NCI-H524 treated with DMSO at 0.1 percent for 48 hours (cell line): ENCODE measurements at regions not wholly inside any gene's neighbourhood (a gene's known extent, or its start where the extent isn't known, plus 50 kb on each side); places are given as distances from the start of the nearest gene placed in this dataset.

ENCODE experiments used
- DNase-seq: peaks from one replicate; lab custom pipeline; 2025; lab: John Stamatoyannopoulos, UW

GRCh38 chr1:228990906-228991569 is 255.8 kb downstream of the RHOU start:
- DNase-seq = no peak

DNA sequence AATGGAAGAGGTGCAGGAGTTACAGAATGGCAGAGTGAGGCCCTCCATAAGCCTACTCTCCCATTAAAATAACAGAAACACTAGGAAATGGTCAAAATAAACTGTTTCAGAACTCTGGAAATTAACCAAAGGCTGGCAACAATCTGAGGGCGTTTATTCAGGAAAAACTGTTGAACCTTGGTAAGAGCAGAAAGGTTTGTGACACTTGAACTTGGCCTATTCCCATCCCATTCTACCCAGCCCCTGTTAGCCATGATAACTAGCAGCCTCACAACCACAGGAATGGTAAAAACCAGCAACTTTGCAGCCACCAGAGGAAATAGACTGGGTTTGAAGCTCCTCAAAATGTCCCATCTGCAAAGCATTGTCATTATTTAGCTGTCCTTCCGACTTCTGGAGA is 256.8 kb downstream of the RHOU start:
- no peak for DNase-seq

GRCh38 chr1:228992907-228993535 is 257.7 kb downstream of the RHOU start:
- DNase-seq = no peak

- no peak for DNase-seq
Measured at GRCh38 chr1:228994676-228995594, 259.7 kb downstream of the RHOU start.

DNA sequence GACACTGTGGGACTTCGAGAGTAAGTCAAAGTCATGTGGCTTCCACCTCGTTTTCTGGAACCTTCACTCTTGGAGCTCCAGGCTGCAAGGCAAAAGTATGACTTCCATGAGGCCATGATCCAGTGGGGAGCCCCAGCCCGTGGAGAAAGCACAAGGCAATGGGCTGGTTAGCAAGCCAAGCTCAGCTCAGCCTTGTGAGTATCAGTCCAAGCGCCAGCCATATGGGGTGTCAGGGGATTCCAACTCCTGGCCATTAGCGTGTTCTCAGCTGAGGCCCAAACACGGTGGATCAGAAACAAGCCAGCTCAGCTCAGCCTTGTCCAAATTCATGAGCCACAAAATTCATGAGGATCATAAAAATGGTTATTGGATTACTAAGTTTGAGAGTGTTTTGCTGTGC is 261.0 kb downstream of the RHOU start:
- DNase-seq = no peak

DNA sequence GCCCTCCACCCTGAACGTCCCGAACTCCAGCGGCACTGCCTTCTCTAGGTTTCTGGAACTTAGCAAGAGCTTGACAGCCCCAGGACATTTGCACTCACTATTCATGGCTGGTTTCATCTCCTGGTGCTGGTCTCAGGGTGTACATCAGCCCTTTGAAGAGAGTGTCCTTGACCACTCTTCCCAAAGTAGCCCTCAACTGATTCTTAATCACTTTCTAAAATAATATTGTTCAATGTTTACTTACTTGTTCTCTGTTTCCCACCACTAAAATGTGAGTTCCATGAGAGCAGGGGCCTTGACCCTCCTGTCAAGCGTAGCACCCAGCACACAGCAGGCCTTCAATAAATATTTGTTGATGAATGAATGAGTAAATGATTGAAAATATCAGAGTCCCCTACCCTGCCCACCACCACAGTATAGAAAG is 262.5 kb downstream of the RHOU start:
- no peak for DNase-seq

- DNase-seq = no peak
Measured at GRCh38 chr1:228998179-228998578, 262.9 kb downstream of the RHOU start.

- DNase-seq = no peak
Measured at GRCh38 chr1:228999446-229000170, 264.3 kb downstream of the RHOU start.

DNA sequence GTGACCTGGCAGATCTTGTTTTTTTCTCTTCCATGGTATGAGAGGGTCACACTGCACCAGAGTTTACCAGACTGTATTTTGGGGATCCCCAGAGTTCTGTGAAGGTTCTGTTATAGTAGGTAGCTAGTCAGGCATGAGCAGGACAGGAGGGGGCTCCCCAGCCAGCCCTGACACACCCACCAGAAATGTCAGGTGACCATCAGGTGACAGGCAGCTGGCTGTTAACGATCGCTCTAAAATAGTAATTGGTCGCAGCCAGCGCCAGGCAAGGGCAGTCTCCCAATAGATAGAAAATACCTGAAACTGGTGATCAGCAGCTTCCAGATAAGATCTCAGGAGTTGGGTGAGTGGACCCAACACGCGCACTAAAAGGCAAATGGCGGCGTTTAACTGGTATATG is 264.9 kb downstream of the RHOU start:
- DNase-seq = no peak

DNA sequence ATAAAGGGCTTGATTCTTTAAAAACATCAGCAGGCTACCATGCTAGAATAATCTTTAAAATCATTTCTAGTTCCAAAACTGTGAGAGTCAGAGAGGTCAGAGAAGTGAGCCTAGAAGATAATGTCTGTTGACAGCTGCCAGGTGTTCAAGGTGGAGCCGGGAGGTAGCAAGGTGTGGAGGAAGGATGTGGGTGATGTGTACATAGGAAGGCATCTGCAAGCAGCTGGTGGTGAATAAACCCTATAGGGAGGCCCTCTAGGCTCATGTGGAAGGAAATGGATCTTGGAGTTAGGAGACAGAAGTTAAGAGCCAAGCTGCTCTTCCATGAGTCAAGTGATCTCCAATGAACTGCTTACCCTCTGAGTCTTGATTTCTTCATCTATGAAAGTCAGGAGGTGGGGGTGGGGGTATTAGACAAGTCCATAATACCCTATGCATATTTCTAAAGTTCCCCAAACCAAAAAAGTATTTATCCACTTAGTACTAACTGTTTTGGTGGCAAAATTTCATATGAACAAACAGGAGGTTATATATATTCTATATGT is 266.3 kb downstream of the RHOU start:
- DNase-seq = no peak

GRCh38 chr1:229002037-229002436 is 266.8 kb downstream of the RHOU start:
- no peak for DNase-seq

DNA sequence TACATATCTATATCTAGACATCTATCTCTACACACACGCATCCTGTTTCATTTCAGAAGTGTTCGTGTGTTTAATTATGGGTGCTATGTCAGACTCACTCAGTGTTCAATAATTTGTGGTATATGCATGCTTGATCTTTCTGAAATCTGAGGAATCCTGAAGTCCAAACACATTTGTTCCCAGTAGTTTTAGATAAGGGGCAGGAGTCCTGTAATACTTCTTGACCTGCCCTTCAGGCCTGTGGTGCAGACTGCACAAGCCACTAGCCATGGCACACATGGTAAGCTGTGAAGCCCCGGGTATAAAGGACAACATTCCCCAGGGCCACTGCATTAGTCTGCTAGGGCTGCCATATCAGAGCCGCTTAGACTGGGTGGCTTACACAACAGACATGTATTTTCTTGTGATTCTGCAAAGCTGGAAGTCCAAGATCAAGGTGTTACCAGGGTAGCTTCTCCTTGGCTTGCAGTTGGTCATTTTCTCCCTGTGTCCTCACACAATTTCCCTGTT is 267.2 kb downstream of the RHOU start:
- DNase-seq = no peak

GRCh38 chr1:229003233-229004031 is 267.5 kb upstream of the RAB4A start:
- no peak for DNase-seq

DNA sequence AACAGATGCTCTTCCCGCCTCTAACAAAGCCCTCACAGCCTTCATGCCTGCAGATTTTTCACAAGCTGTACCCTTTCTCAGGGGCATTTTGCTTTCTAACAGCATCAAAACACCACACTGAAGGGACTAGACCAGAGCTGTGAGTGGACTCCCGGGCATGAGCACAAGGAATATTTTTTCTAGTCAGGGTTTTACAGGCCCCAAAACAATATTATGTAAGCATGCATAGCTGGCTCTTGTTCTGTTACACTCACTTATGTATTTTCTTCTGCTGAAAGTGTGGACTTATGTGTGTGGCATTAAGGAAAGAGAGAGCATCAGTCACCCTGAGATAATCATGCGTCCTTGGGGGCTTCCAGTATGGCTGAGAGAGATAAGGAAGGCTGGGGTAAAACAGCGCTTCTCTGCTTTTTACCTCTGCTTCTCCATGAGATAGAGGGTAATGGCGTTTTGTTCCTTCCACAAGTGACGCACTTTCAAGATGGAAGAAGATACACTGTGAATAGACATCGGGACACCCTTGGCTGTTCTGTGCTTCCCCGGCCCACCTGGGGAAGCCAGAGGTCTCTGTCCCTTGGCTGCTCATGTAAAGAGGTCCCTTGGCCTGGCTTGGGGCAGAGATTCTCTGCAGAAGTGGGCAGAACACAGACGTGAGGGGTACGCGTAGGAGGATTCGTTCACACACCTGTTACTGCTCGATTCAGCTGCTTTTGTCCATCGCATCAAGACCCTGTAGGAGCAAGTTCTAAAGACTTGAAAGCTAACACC is 266.7 kb upstream of the RAB4A start:
- DNase-seq = no peak

GRCh38 chr1:229005097-229005496 is 265.8 kb upstream of the RAB4A start:
- no peak for DNase-seq

DNA sequence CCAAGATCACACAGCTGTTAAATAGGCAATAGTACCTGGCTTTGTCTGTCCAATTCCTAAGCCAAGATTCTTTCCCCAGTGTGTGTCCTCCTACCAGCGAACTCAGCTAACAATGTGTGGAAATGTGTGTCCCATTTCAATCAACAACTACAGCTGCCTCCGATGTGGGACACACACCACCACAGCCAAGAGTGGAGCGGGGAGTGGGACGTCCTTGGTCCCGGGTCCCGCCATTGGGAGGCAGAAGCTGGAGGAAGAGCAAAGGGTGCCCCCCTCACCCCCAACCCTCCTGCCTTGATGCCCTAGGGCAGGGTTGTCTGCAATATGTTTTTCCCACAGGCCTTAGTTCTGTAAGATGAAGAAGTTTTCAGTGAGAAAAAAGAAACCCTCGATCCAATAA is 265.4 kb upstream of the RAB4A start:
- no peak for DNase-seq

GRCh38 chr1:229006121-229006870 is 264.6 kb upstream of the RAB4A start:
- DNase-seq = no peak

GRCh38 chr1:229007167-229007566 is 263.7 kb upstream of the RAB4A start:
- no peak for DNase-seq

DNA sequence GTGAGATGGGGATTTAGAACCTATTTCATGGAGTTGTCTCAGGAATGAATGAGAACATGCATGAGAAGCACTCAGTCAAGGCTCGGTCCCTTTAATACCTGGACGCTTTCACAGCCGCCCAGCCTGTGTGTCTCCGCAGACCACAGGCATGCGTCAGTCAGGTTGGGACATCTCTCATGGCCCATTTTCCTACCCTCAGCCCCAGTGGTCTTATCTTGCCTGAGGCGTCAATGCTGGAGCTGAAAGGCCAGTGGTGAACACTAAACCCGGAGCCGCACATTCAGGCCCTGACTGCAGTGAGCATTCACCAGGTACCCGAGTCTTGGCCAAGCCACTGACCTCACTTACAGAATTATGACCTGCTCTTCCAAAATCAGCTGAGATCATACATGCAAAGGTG is 263.2 kb upstream of the RAB4A start:
- no peak for DNase-seq
